Endothelial cell of umbilical vein (primary cell): ENCODE measurements at regions not wholly inside any gene's neighbourhood (a gene's known extent, or its start where the extent isn't known, plus 50 kb on each side); places are given as distances from the start of the nearest gene placed in this dataset.

Experiments
- BruUV-seq: library from RNA; stranded (reverse); fragments of 400-500 nt; replicated peaks from 2 replicates; lab custom pipeline; 2021; lab: Mats Ljungman, UMichigan
- CTCF ChIA-PET: fragments of 300-600, 350-600 bp; sonication (Branson Sonifier 250); formaldehyde crosslinking; loops from one replicate; lab custom pipeline; 2021; ENCODE audit warnings: antibody characterized with exemption, inconsistent platforms; lab: Charles Lee
- POLR2A ChIA-PET: fragments of 300-600, 350-600 bp; sonication (Branson Sonifier 250); formaldehyde crosslinking; loops from one replicate; lab custom pipeline; 2021; ENCODE audit warnings: antibody characterized with exemption, inconsistent platforms; lab: Charles Lee
- DNase-seq: peaks from one replicate; pipeline ENCODE4 v3.0.0-alpha.2; 2011; ENCODE audit warnings: low read depth, low spot score
- FAIRE-seq: peaks from 2 replicates; lab custom pipeline; 2011; peaks lifted over from hg19 to GRCh38; lab: Jason Lieb, UNC
- H2AFZ ChIP-seq: 2 replicates; pipeline ENCODE4 v1.6.0; 2012; ENCODE audit warnings: low read depth, low read length, control low read depth, inconsistent platforms
- H3K27ac ChIP-seq: 2 replicates; pipeline ENCODE4 v1.5.1; 2011; ENCODE audit warnings: low read depth, mild to moderate bottlenecking, control low read depth, low read length, moderate library complexity; ENCODE audit not compliant: insufficient read depth
- H3K27me3 ChIP-seq, 2 experiments: 2 replicates each; pipeline versions ENCODE4 v1.6.0 to v1.6.1; 2011; ENCODE audit warnings: low read length in 2 of 2, mixed read lengths in 1 of 2; ENCODE audit not compliant: control insufficient read depth in 2 of 2, insufficient read depth in 2 of 2
- H3K36me3 ChIP-seq, 2 experiments: 2 replicates in 1 of 2; 3 replicates in 1 of 2; pipeline ENCODE4 v1.5.1; 2011; ENCODE audit warnings: low read length in 2 of 2, mild to moderate bottlenecking in 1 of 2, moderate library complexity in 1 of 2; ENCODE audit not compliant: control insufficient read depth in 2 of 2, insufficient read depth in 2 of 2; ENCODE audit errors: extremely low read depth in 1 of 2
- H3K4me1 ChIP-seq: 3 replicates; pipeline ENCODE4 v1.5.1; 2011; ENCODE audit warnings: mild to moderate bottlenecking, low read length; ENCODE audit not compliant: control insufficient read depth, insufficient read depth; ENCODE audit errors: extremely low read depth
- H3K4me2 ChIP-seq: 2 replicates; pipeline ENCODE4 v1.6.1; 2011; ENCODE audit warnings: low read length, control low read depth, mixed read lengths; ENCODE audit not compliant: insufficient read depth
- H3K4me3 ChIP-seq, 3 experiments: fragments of 200-600 bp in 1 of 3; sonication (generic), shearing (Covaris generic) in 1 of 3; replicated peaks in 1 of 3; 2 replicates each; pipeline ENCODE4 v1.5.1; 2011 to 2016; ENCODE audit warnings: control low read depth in 3 of 3, low read length in 3 of 3, mild to moderate bottlenecking in 2 of 3, inconsistent platforms in 1 of 3, low read depth in 1 of 3, moderate library complexity in 1 of 3; ENCODE audit not compliant: insufficient read depth in 1 of 3
- H3K79me2 ChIP-seq: 2 replicates; pipeline ENCODE4 v1.6.0; 2012; ENCODE audit warnings: low read length, inconsistent platforms; ENCODE audit not compliant: control insufficient read depth, insufficient read depth
- H3K9ac ChIP-seq: replicated peaks from 2 replicates; pipeline ENCODE3; 2011; ENCODE audit warnings: low read length, control low read depth; ENCODE audit not compliant: insufficient read depth; ENCODE audit errors: extremely low read depth
- H3K9me1 ChIP-seq: replicated peaks from 3 replicates; pipeline ENCODE4 v1.6.0; 2011; ENCODE audit warnings: mild to moderate bottlenecking, low read length; ENCODE audit not compliant: control insufficient read depth, insufficient read depth; ENCODE audit errors: extremely low read depth
- H3K9me3 ChIP-seq: replicated peaks from 2 replicates; pipeline ENCODE4 v1.5.1; 2012; ENCODE audit warnings: low read length, inconsistent platforms; ENCODE audit not compliant: control insufficient read depth, insufficient read depth
- H4K20me1 ChIP-seq: replicated peaks from 2 replicates; pipeline ENCODE3; 2011; ENCODE audit warnings: mild to moderate bottlenecking, low read length; ENCODE audit not compliant: control insufficient read depth, insufficient read depth; ENCODE audit errors: extremely low read depth
- EZH2 ChIP-seq: IDR thresholded peaks from 2 replicates; pipeline ENCODE4 v1.6.1; 2012; ENCODE audit warnings: borderline replicate concordance, low read depth, mild to moderate bottlenecking, moderate library complexity, low read length, inconsistent platforms; ENCODE audit not compliant: severe bottlenecking
- MYC ChIP-seq: IDR thresholded peaks from one replicate; pipeline ENCODE4 v1.6.1; 2011; ENCODE audit warnings: mild to moderate bottlenecking, low read depth, low read length
- POLR2A ChIP-seq: IDR thresholded peaks from 2 replicates; pipeline ENCODE4 v1.6.1; 2012; ENCODE audit warnings: low read depth, mild to moderate bottlenecking, control low read depth, low read length
- POLR2AphosphoS5 ChIP-seq: IDR thresholded peaks from 2 replicates; pipeline ENCODE4 v1.6.1; 2012; ENCODE audit warnings: low read depth, mild to moderate bottlenecking, control low read depth, low read length, moderate library complexity; ENCODE audit not compliant: insufficient read depth
- dilution Hi-C: fragments of 300-500 bp; cut with MboI; formaldehyde crosslinking; loops from one replicate; pipeline ENCODE4 v1.15.0; 2019; ENCODE audit warnings: low sequenced_read_pairs; ENCODE audit not compliant: extremely low pct_ligation_motif_present
- intact Hi-C: fragments of 100-400 bp; cut with micrococcal nuclease; formaldehyde crosslinking; loops from one replicate; pipeline ENCODE4 v1.10.0; 2022
- TF ChIP-seq, protein P1 (sequence below), 2 donors: IDR thresholded peaks; 1 replicate in 1 of 2; 2 replicates in 1 of 2; pipeline ENCODE4 v1.5.1; 2011; ENCODE audit warnings: low read length in 2 of 2, mild to moderate bottlenecking in 2 of 2, moderate library complexity in 2 of 2, control low read depth in 1 of 2, inconsistent platforms in 1 of 2, low read depth in 1 of 2; ENCODE audit not compliant: insufficient read depth in 1 of 2; ENCODE audit errors: extremely low read depth in 1 of 2

DNA sequence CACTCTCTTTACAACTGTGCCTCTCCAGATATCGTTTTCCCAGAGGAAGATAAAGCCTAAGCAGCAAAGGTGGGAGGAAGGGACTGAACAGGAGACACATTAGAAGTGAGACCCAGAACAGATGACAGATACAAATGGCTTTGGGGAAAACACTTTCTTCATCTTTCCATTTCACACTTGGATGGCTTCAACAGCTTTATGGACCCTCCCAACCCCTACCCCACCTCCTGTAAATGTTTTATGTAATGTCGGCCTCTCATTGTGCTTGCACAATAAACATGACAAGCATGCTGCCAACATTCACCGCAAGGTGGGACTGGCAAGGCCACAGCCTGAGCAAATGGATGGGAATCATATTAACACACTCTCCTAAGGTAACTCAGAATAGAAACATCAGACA lies 1088.6 kb downstream of the TUSC7 start:
- H3K9me3 ChIP-seq = no peaks in the 10 kb centered on the region
- no TSS peak for BruUV-seq
- H3K79me2 ChIP-seq = no peaks in the 10 kb centered on the region
- no peak for FAIRE-seq
- H3K36me3 ChIP-seq = no peaks in the 10 kb centered on the region
- dilution Hi-C loops = no loop called here
- no peak for TF ChIP-seq POLR2AphosphoS5
- TF ChIP-seq POLR2A = no peak
- no peak for TF ChIP-seq MYC
- TF ChIP-seq, protein P1, sequence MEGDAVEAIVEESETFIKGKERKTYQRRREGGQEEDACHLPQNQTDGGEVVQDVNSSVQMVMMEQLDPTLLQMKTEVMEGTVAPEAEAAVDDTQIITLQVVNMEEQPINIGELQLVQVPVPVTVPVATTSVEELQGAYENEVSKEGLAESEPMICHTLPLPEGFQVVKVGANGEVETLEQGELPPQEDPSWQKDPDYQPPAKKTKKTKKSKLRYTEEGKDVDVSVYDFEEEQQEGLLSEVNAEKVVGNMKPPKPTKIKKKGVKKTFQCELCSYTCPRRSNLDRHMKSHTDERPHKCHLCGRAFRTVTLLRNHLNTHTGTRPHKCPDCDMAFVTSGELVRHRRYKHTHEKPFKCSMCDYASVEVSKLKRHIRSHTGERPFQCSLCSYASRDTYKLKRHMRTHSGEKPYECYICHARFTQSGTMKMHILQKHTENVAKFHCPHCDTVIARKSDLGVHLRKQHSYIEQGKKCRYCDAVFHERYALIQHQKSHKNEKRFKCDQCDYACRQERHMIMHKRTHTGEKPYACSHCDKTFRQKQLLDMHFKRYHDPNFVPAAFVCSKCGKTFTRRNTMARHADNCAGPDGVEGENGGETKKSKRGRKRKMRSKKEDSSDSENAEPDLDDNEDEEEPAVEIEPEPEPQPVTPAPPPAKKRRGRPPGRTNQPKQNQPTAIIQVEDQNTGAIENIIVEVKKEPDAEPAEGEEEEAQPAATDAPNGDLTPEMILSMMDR (IDR thresholded peaks at IDR 0.05; ENCODE audit: extremely low read depth in 1 of 2, insufficient read depth in 1 of 2, low read depth in 1 of 2, low read length in 2 of 2) = no peak
- ChIA-PET POLR2A (no interaction called here), CTCF (interaction anchor here (1.0 kb wide), 1 partner anchor 12 kb away, joined by 3 read pairs; no protein-coding TSS in a partner anchor)
- H2AFZ ChIP-seq = no peak overlapping the region
- H4K20me1 ChIP-seq = no peaks in the 10 kb centered on the region
- H3K27me3 ChIP-seq = no peaks in the 10 kb centered on the region
- no peak for DNase-seq
- no peak overlapping the region for H3K4me3 ChIP-seq
- no peak overlapping the region for H3K4me2 ChIP-seq
- H3K27ac ChIP-seq = no peak overlapping the region
- H3K4me1 ChIP-seq = no peaks in the 10 kb centered on the region
- no peaks in the 10 kb centered on the region for H3K9me1 ChIP-seq
- H3K9ac ChIP-seq = no peak overlapping the region
- intact Hi-C loops = no loop called here

DNA sequence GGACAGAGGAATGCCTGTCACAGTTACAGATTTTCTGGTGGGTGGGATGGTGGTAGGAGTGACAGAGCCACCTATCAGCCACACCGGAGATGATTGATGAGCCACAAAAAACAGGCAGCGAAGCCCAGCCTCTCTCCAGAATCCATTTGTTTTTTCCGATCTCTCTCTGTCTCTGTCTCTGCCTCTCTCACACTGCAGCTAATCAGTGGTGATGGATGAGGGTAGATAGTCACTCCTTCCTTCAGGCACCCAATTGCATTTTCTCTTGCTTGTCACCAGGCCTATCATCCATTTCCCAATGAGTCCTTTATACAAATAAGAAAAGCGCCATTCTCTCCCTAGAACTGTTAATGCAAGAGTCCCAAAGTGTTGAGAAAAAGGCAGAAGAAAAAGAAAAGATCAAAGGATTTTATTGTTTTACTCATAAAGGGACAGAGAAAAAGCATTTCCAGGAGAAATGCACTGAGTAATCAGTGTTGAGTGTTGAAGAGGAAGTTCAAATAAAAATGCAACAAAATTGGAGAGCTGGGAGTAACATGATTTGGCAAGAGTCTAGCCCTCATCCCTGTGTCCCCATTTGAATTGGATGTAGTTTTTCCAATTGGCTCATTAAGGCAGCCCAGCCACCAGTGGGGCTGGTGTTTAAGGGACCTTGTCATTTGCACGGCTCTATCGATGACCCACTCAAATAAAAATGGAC lies 1089.3 kb downstream of the TUSC7 start:
- Histone ChIP-seq H3K4me3 (no peak overlapping the region), H3K9me1 (no peaks in the 10 kb centered on the region), H3K36me3 (no peaks in the 10 kb centered on the region), H3K27ac (no peak overlapping the region), H3K9ac (no peak overlapping the region), H4K20me1 (no peaks in the 10 kb centered on the region), H3K4me2 (no peak overlapping the region), H3K4me1 (no peaks in the 10 kb centered on the region), H3K79me2 (no peaks in the 10 kb centered on the region), H2AFZ (no peak overlapping the region), H3K9me3 (no peaks in the 10 kb centered on the region), H3K27me3 (no peaks in the 10 kb centered on the region)
- no peak for FAIRE-seq
- intact Hi-C loops (no loop called here), dilution Hi-C loops (no loop called here)
- ChIA-PET CTCF (interaction anchor here (1.0 kb wide), 1 partner anchor 12 kb away, joined by 3 read pairs; no protein-coding TSS in a partner anchor), POLR2A (no interaction called here)
- TF ChIP-seq EZH2 = no peak
- TF ChIP-seq, protein P1 (IDR thresholded peaks at IDR 0.05; ENCODE audit: extremely low read depth in 1 of 2, insufficient read depth in 1 of 2, low read depth in 1 of 2, low read length in 2 of 2) = no peak
- no peak for DNase-seq
- no TSS peak for BruUV-seq
